Spleen (tissue), 7 donors: ENCODE measurements at regions not wholly inside any gene's neighbourhood (a gene's known extent, or its start where the extent isn't known, plus 50 kb on each side); places are given as distances from the start of the nearest gene placed in this dataset.

Source experiments
- POLR2A ChIP-seq, 3 donors: fragments of 450-650 bp; IDR thresholded peaks; one replicate each; pipeline ENCODE4 v1.5.1; 2017; ENCODE audit warnings: antibody characterized with exemption in 3 of 3, mild to moderate bottlenecking in 1 of 3
- POLR2AphosphoS5 ChIP-seq, 3 donors: sonication (generic); formaldehyde crosslinking; IDR thresholded peaks; one replicate each; pipeline ENCODE4 v1.5.1; 2017; ENCODE audit warnings: antibody characterized with exemption in 3 of 3
- TF ChIP-seq, protein P1 (sequence below), 11 experiments: fragments of 200-600 bp in 7 of 11; fragments of 450-650 bp in 4 of 11; sonication (generic) in 4 of 11; IDR thresholded peaks in 8 of 11; conservative IDR thresholded peaks in 3 of 11; 1 replicate in 7 of 11; 2 replicates in 4 of 11; pipeline versions ENCODE4 v1.4.0 to v1.8.0; 2016 to 2021; ENCODE audit warnings: antibody characterized with exemption in 11 of 11, inconsistent platforms in 4 of 11, mild to moderate bottlenecking in 1 of 11
- donor health status: DM: no; HTN: no; CAD: no; lungs with moderate emphysema.
- donor health status: DM: no; HTN: no; CAD: no.
- donor health status: DM: no; HTN: no; CAD: no.

DNA sequence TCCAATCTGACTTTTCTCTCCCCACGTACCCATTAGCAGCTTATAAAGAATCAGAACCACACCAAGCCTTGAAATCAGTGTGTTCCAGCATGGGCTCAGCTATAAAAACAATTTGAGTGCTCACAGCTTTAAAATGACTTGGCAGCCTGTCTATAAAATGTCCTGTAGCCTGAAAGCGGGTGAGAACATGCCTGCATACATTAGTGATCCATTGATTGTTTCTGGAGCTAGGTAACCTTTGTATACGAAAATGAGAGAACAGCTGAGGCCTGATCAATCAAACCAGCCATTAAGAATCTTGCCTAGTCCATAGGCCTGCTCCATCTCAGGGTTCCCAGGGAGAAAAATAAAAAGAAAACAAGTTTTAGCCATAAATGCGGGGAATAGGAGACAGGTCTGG lies 245.8 kb upstream of the SULF2 start:
- TF ChIP-seq POLR2A (IDR thresholded peaks at IDR 0.05) (no peak), POLR2AphosphoS5 (IDR thresholded peaks at IDR 0.05) (no peak)
- TF ChIP-seq, protein P1, sequence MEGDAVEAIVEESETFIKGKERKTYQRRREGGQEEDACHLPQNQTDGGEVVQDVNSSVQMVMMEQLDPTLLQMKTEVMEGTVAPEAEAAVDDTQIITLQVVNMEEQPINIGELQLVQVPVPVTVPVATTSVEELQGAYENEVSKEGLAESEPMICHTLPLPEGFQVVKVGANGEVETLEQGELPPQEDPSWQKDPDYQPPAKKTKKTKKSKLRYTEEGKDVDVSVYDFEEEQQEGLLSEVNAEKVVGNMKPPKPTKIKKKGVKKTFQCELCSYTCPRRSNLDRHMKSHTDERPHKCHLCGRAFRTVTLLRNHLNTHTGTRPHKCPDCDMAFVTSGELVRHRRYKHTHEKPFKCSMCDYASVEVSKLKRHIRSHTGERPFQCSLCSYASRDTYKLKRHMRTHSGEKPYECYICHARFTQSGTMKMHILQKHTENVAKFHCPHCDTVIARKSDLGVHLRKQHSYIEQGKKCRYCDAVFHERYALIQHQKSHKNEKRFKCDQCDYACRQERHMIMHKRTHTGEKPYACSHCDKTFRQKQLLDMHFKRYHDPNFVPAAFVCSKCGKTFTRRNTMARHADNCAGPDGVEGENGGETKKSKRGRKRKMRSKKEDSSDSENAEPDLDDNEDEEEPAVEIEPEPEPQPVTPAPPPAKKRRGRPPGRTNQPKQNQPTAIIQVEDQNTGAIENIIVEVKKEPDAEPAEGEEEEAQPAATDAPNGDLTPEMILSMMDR (IDR thresholded peaks at IDR 0.05 in 8 of 11, conservative IDR thresholded peaks at IDR 0.05 in 3 of 11): no peak
